MCF 10A (cell line): ENCODE measurements at regions not wholly inside any gene's neighbourhood (a gene's known extent, or its start where the extent isn't known, plus 50 kb on each side); places are given as distances from the start of the nearest gene placed in this dataset.

Experiments
- BruUV-seq: library from RNA; stranded (reverse); fragments of 400-500 nt; replicated peaks from 2 replicates; lab custom pipeline; 2021; lab: Mats Ljungman, UMichigan
- CTCF ChIA-PET: fragments of 300-600 bp; sonication (Branson Sonifier 250); formaldehyde crosslinking; extraction: SDS; loops from one replicate; lab custom pipeline; 2021; ENCODE audit warnings: antibody characterized with exemption, inconsistent platforms; lab: Yijun Ruan, JAX
- POLR2A ChIA-PET: fragments of 300-600, 350-650 bp; sonication (Branson Sonifier 250); formaldehyde crosslinking; extraction: SDS; loops from one replicate; lab custom pipeline; 2020; ENCODE audit warnings: antibody characterized with exemption, inconsistent platforms; lab: Yijun Ruan, JAX
- DNase-seq: peaks from one replicate; pipeline ENCODE4 v3.0.0-alpha.2; 2018; ENCODE audit not compliant: unreplicated experiment
- H3K27ac Mint-ChIP-seq: one replicate; pipeline ENCODE4 v1.8.0; 2022; ENCODE audit warnings: mild to moderate bottlenecking, low read depth, mixed read lengths; ENCODE audit not compliant: unreplicated experiment
- H3K27me3 Mint-ChIP-seq: one replicate; pipeline ENCODE4 v1.8.0; 2022; ENCODE audit warnings: mixed read lengths; ENCODE audit not compliant: insufficient read depth, unreplicated experiment
- H3K36me3 Mint-ChIP-seq: one replicate; pipeline ENCODE4 v1.8.0; 2022; ENCODE audit warnings: mild to moderate bottlenecking, moderate library complexity, mixed read lengths; ENCODE audit not compliant: insufficient read depth, unreplicated experiment
- H3K4me1 Mint-ChIP-seq: one replicate; pipeline ENCODE4 v1.8.0; 2022; ENCODE audit warnings: mixed read lengths; ENCODE audit not compliant: insufficient read depth, unreplicated experiment
- H3K4me3 Mint-ChIP-seq: one replicate; pipeline ENCODE4 v1.8.0; 2022; ENCODE audit warnings: mild to moderate bottlenecking, moderate library complexity, mixed read lengths; ENCODE audit not compliant: unreplicated experiment
- H3K9me3 Mint-ChIP-seq: one replicate; pipeline ENCODE4 v1.8.0; 2022; ENCODE audit warnings: mixed read lengths; ENCODE audit not compliant: unreplicated experiment
- CTCF ChIP-seq: fragments of 200-600 bp; IDR thresholded peaks from one replicate; pipeline ENCODE4 v1.8.0; 2022; ENCODE audit warnings: antibody characterized with exemption, mild to moderate bottlenecking; ENCODE audit not compliant: unreplicated experiment
- intact Hi-C: fragments of 100-400 bp; cut with micrococcal nuclease; formaldehyde crosslinking; loops from 2 replicates; pipeline ENCODE4 v1.14.1; 2022

- POLR2A ChIA-PET = no interaction called here
- no peaks in the 10 kb centered on the region for H3K9me3 Mint-ChIP-seq
- peaks cover 25% of the 10 kb centered on the region for H3K27me3 Mint-ChIP-seq
- intact Hi-C loops = no loop called here
- CTCF ChIA-PET = no interaction called here
- H3K27ac Mint-ChIP-seq = no peak overlapping the region
- no peaks in the 10 kb centered on the region for H3K4me1 Mint-ChIP-seq
- DNase-seq = no peak
- H3K36me3 Mint-ChIP-seq = no peaks in the 10 kb centered on the region
- BruUV-seq = no TSS peak
- no peak for TF ChIP-seq CTCF
- no peak overlapping the region for H3K4me3 Mint-ChIP-seq
Observed at GRCh38 chr6:97668716-97669115, 385.7 kb upstream of the MMS22L start.

- intact Hi-C loops = no loop called here
- Mint-ChIP-seq H3K27me3 (peaks cover 25% of the 10 kb centered on the region), H3K4me1 (no peaks in the 10 kb centered on the region), H3K9me3 (no peaks in the 10 kb centered on the region), H3K27ac (no peak overlapping the region), H3K36me3 (no peaks in the 10 kb centered on the region), H3K4me3 (no peak overlapping the region)
- no peak for TF ChIP-seq CTCF
- ChIA-PET CTCF (interaction anchor here (0.6 to 1.1 kb wide), 2 partner anchors 13 to 551 kb away, joined by 3 to 4 read pairs; no protein-coding TSS in a partner anchor), POLR2A (no interaction called here)
- BruUV-seq = no TSS peak
- DNase-seq = no peak
Observed at GRCh38 chr6:97669191-97670031, 386.4 kb upstream of the MMS22L start.

- H3K9me3 Mint-ChIP-seq = no peaks in the 10 kb centered on the region
- no peak for TF ChIP-seq CTCF
- POLR2A ChIA-PET = no interaction called here
- no peaks in the 10 kb centered on the region for H3K4me1 Mint-ChIP-seq
- H3K4me3 Mint-ChIP-seq = no peak overlapping the region
- no peaks in the 10 kb centered on the region for H3K36me3 Mint-ChIP-seq
- no TSS peak for BruUV-seq
- no peaks in the 10 kb centered on the region for H3K27me3 Mint-ChIP-seq
- H3K27ac Mint-ChIP-seq = no peak overlapping the region
- CTCF ChIA-PET = interaction anchor here (0.6 to 0.7 kb wide), 2 partner anchors 159 to 234 kb away, joined by 3 to 5 read pairs; no protein-coding TSS in a partner anchor
- intact Hi-C loops = no loop called here
- DNase-seq = no peak
Observed at GRCh38 chr6:97674802-97675201, 391.8 kb upstream of the MMS22L start.

GRCh38 chr6:97677626-97678025, 394.6 kb upstream of the MMS22L start:
- no peaks in the 10 kb centered on the region for H3K9me3 Mint-ChIP-seq
- no peak overlapping the region for H3K4me3 Mint-ChIP-seq
- H3K27ac Mint-ChIP-seq = no peak overlapping the region
- ChIA-PET CTCF (no interaction called here), POLR2A (no interaction called here)
- no peaks in the 10 kb centered on the region for H3K4me1 Mint-ChIP-seq
- H3K27me3 Mint-ChIP-seq = peaks cover 13% of the 10 kb centered on the region
- no peaks in the 10 kb centered on the region for H3K36me3 Mint-ChIP-seq
- BruUV-seq = no TSS peak
- TF ChIP-seq CTCF = no peak
- intact Hi-C loops = no loop called here
- no peak for DNase-seq
